IPS-NIHi7 (cell line): ENCODE measurements at regions not wholly inside any gene's neighbourhood (a gene's known extent, or its start where the extent isn't known, plus 50 kb on each side); places are given as distances from the start of the nearest gene placed in this dataset.

Experiments
- DNase-seq: peaks from one replicate; pipeline ENCODE4 v3.0.0; 2012; ENCODE audit warnings: mixed read lengths; ENCODE audit errors: extremely low spot score

DNA sequence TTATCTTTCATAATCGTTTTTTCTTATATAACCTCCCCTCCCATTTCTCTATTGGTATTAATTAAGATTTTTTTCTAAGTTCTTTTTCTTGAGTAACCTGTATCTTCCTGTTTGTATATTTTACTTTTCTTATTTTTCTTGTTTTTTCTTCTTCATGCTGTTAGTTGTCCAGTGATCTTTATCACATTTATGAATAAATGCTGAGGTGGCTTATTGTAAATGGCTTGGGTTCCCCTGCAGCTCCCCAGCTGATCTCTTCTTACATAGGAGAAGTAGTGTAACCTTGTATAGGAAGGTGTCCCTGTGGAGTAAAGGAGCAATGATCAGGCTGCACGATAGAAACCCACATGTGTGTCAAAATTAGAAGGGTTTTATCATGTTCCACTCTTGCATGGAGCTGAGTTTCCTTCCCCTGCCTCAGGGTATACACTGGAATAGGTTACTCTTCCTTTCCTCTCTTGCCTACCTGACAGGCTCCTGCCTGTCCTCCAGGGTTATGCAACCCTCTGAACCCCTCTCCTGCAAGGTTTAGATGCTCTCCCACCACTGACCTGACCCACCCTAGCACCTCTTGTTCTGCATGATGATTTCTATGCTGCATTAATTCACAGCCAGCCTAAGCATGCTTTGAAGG, 334.8 kb upstream of the RGS6 start:
- no peak for DNase-seq

DNA sequence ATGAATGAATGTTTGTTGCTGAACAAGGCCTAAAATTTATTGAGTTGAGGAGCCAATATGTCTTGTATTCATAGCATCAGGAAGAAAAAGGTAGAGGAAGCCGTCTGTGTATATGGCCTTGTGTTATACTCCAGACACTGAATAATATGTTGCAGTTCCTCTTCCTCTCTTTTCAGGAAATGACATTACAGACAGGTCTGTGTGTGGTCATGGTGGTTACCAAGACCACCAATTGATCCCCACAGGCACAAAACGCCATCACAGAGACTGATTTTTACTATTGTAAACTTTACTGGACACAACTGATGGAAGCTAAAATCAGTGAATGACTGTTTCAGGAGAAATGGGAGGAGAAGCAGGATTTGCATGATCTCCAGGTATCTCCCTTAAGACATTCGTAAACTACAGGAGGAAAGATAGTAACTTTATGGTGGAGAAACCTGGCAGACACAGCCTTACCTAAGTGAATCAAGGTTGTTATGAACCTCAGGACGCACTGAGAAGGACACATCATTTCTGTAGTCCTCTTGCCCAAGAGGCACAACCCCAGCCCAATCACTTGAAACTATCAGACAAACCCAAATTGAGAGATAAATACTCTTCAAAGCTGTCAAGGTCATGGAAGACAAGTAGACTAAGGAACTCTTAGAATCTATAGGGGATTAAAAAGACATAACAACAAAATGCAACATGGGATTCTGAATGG, 334.1 kb upstream of the RGS6 start:
- DNase-seq = no peak

DNA sequence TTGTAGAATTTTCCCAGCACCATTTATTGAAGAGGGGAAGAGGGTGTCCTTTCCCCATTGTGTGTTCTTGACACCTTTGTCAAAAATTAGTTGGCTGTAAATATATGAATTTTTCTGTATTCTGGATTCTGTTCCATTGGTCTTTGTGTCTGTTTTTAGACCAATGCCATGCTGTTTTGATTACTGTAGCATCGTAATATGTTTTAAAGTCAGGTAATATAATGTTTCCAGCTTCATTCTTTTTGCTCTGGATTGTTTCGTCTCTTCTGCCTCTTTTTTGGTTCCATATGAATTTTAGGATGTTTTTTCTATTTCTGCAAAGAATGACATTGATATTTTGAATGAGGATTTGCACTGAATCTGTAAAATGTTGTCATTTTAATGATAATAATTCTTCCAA, 331.9 kb upstream of the RGS6 start:
- no peak for DNase-seq

DNA sequence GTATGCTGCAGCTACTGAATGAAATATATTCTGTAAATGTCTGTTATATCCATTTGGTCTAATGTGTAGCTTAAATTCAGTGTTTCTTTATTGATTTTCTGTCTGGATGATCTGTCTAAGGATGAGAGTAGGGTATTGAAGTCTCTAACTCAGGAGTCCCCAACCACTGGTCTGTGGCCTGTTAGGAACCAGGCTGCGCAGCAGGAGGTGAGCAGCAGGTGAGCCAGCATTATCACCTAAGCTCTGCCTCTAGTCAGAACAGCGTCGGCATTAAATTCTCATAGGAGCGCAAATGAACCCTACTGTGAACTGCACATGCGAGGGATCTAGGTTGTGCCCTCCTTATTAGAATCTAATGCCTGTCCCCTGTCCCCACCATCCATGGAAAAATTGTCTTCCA, 329.7 kb upstream of the RGS6 start:
- DNase-seq = no peak

DNA sequence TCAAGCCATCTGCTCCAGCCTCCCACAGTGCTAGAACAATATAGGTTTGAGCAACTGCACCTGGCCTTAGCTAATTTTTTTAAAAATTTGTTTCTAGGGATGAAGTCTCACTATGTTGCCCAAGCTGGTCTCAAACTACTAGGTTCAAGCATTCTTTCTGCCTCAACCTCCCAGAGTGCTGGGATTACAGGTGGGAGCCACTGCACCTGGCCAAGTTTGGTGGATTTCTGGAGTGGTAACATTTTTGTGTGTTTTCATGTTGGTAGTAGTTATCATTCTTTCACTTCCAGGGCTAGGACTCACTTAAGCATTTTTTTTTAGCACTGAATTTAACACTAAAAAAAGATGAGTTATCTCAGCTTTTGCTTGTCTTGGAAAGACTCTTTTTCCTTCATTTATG, 328.0 kb upstream of the RGS6 start:
- no peak for DNase-seq

DNA sequence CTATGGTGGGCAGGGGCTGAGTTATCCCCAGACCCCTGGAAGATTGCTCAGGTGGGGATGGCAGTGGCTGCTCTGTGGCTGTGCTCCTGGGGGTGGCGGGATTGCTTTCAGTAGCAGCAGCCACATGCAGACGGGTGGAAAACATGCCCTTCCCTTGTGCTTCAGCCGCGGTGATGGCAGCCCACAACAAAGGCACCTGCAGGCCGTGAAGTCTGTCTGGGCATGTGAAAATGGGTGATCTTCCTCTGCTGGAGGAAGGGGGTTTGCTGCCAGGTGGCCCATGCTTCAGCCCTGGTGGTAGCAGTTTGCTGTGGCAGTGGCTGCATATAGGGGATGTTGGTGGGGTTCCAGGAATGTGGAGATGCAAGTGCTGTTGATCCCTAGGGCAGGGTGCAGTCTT, 326.2 kb upstream of the RGS6 start:
- DNase-seq = no peak

DNA sequence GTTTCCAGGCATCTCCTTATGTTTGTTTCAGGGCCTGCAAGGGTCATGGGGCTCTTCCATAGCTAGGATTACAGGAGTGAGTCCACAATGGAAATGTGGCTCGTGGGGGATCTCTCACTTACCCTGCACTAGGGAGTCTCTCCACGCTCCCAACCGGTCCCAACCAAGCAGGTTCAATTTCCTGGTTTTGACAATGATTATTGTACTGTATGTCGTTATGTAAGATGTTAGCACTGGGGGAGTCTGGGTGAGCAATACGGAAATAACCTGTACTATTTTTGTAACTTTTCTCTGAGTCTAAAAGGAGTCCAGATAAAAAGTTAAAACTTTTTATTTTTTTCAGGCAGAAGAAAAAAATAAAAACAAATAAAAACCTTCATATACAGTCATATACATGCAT, 325.7 kb upstream of the RGS6 start:
- no peak for DNase-seq

DNA sequence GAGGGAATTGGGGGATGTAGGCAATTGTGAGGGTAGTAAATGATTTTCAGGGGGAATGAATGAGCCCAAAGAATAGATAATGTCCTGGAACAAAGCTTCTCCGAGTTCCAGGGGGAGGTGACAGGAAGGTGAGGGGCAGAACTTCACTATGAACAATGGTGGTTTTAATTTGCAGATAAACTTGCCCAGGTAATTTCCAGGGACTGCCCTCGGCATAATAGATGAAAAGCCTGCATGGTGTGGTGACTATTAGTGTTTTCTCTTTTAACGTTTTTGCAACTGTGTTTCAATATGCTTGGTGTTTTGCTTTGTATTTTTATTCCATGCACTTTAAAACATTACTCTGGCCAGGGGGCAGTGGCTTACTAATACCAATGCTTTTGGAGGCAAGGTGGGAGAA, 325.2 kb upstream of the RGS6 start:
- no peak for DNase-seq

DNA sequence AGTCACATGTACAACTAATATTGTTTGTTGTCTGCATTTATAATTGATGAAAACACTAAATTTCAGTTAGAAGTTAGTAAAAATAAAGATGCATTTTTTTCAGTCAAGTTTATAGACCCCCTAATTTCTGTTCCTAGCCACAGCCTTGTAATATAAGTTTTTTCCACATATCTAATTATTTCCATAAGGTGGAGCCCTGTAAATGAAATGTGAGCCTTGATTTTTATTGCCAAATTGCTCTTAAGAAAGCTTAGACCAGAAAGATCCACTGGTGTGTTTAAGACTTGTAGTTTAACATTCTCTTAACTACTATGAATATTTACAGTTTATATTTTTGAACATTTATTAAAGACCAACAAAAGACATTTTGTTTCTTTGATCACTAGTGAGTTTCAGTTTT, 322.1 kb upstream of the RGS6 start:
- DNase-seq = no peak

DNA sequence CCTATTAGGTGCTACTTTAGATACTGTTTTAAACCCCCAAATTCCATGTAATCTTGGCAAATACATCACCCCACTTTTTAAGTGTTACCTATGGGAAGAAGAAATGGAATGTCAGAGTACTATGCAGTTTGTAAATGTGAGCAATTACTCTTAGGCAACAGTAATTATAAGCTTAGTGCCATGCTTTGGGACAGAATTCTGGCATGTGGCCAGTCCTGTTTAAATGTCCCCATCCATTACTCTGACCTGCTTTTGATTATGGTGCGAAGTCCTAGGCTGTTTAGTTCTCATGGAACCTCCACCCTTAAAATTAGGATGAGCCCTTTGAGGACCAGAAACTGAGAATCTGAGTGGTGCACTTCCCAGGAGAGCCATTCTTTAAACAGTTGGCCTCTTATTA, 321.4 kb upstream of the RGS6 start:
- DNase-seq = no peak

DNA sequence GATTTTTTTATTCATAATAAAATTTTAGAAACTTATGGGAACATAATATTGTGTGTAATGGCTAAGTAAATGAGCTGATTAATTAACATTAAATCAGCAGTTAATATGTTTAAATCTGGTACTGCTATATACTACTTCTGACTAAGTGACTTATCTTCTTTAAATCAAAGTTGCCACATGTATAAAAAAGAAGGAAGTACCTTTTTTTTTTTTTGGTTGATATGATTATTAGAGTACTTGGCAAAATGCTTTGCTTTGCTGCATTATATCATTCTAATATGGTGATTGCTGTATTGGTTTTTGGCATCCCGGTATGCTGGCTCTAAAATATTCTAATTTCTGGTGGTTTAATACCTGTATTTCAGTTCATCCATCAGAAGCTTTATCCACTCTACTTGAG, 319.1 kb upstream of the RGS6 start:
- no peak for DNase-seq

DNA sequence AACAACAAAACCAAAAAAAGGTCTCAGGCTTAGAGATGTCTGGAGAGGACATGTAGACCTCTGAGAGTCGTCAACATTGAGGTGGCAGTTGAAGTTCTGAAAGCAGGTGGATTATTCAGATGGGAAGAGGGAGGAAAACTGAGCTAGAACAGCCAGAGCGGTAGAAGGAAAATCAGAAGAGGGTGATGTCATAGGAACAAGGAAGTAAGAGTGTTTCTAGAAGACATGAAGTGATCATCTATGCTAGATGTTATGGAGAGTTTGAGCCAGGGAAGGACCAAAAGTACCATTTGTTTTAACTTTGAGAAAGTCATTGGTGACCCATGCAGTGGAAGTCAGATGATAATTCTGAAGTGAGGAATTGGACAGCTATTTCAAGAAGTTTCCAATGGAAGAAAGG, 316.2 kb upstream of the RGS6 start:
- DNase-seq = no peak

DNA sequence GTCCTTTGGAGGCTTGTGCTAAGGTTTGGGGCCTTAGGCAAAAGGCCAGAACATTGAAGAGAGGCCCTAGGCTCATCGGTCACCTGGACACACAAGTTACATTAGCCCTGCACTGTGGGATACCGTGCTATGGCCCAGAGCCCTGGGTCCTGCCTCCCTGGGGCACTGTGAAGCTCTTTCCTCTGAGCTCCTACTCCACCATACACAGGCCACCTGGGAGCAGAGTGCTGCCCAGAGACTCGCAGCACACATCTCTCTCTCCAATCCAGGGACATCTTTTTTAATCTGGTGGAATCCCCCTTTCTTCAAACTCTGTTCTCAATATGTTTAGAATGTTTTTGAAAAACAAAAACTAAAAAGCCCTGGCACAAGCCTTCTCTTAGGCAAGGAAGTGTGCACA, 314.2 kb upstream of the RGS6 start:
- DNase-seq = no peak

DNA sequence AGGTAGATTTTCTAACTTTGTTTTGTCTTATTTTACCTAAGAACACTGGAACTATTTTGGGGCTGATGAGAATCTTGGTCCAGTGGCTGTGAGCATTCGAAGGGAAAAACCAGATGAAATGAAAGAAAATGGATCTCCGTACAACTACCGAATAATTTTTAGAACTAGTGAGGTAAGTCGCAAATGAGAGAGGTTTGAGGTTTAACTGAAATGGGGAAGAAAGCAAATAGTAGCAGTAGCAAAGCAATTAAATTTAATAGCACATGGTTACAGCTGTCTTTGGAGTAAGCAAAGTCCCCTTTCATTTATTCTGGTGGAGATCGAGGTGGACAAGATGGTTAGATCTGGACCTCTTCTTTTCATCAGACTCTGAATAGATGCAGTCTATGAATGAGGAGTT, 313.5 kb upstream of the RGS6 start:
- DNase-seq = no peak

DNA sequence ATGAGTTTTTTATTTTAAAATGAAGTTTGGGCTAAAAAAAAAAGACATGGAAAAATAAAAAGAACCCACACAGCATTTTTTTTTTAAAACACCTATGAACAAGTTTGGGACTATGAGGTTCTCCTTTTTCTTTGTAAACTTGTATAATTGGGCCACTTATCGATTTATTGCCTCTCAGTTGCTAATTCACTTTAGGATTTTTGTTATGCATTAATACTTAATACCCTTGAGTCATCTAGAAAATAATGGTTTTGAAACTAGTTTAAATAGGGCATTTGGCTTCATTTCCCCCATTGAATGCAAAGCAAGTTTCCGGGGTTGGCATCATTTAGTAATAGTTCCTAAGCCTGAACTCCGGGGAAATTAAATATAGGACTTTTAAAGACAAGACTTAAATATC, 312.8 kb upstream of the RGS6 start:
- no peak for DNase-seq

DNA sequence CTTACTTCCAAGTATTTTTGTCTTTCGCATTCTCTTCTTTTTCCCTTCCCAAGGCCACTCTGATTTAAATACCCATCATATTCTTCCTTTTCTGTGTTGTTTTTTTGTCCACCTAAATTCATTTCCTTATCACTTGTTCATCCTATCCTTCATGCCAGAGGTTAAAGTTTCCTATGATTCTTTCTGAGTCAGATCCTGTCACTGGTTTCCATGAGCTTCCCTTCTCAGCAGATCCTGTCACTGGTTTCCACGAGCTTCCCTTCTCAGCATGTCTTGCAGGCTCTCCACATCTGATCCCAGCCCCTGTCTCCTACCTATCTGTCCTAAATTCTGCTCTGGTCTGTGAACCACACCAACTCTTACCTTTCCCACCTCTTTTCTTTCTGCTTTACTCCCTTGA, 311.8 kb upstream of the RGS6 start:
- DNase-seq = no peak

DNA sequence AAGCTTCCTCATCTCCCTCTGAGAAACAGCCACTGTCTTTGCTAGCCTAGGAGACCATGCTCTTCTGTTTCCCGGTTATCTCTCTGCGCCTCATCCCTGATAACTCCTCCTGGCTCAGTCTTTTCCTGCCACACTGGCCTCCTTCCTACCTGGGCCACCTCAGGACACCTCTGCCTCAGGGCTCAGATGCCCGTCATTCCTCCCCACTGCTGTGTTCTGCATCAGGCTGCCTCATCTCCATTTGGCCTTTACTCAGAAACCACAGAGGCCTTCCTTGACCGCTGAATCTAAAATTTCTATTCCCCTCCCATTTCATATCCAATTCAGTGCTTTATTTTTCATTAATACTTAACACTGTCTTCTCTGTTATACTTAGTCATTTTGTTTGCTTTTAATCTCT, 311.0 kb upstream of the RGS6 start:
- DNase-seq = peak; percentile 22

DNA sequence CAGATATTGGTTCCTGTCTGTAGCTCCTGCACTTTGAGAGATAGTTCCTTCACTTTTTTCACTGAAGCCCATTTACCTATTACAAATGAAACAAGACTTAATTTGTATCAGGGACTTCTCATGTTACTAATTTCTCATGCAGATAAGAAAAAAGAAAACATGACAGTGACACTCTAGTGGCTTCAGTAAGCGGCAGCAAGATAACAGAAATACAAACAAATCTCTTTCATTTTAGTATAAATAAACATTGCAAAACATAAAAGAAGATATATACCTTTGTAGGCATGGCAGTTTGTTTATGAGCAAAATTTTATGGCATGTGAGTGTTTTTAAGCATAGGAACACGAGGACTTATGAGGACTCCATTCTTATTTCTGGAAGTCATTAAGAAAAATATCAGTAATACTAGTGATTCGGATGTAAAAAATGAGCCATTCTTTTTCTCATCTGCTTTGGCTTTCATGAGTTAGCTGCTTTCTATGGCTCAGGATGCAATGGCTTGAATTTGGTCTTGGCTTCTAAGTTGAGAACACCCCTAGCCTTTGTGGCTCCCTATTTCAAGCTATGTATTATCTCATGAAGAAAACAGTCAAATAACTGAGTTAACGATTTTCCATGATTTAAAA, 310.1 kb upstream of the RGS6 start:
- no peak for DNase-seq

DNA sequence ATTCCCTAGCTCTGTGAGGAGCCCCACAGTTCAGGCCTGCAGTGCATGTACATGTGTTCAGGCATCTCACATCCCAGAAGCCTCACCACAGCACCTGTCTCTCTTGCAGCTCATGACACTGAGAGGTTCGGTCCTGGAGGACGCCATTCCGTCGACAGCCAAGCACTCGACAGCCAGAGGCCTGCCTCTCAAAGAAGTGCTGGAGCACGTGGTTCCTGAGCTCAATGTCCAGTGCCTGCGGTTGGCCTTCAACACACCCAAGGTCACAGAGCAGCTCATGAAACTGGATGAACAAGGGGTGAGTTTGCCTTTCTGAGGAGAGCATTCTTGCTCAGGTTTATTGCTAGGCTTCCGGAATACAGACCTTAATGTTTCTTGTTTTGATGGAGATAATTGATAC, 308.3 kb upstream of the RGS6 start:
- DNase-seq = no peak

DNA sequence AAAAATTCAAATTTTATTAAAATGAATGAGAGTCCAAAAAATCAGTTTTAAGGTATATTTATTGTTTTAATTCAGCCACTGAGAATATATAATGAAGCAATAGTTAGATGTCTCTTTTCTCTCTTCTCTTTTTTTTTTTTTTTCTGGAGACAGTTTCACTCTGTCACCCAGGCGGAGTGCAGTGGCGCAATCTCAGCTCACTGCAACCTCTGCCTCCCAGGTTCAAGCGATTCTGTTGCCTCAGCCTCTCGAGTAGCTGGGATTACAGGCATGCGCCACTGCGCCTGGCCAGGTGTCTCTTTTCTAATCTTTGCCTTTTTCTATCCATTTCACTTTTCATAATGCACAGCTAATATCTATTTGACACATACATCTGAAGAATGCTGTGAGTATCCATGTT, 307.1 kb upstream of the RGS6 start:
- no peak for DNase-seq

DNA sequence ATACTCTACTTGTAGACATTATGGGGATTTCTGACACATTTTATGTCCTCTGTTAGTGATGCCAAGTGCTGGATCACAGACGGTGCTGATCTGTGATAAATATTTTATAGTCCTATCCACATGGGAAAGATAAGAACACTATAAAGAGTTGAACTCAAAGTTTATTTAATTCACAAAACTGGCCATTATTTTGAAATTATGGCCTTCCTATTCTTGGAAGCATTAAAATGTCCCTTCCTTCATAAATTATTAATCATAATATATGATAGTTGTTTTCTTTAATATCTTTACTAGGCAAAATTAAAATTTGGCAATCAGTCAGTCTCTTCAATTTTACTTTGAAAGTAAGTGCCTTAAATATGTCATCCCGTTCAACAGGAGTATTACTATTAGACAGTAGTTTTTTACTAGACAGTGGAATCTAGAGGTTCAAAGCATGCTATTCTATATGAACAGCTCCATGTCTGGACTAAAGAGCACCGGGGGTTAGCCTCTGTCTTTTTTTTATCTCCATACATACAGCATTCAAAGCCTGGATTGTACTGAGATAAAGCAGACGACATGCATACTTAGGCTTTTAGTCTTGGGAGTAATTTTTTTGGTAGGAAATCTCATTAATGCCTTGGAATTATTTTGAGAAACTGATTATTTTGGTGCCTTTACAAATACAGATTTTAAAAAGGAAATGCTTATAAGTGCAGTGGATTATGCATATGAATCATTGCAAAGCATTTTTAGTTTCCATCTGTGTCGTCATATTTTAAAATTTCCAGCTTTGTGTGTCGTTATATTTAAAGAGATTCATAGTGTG, 306.1 kb upstream of the RGS6 start:
- DNase-seq = no peak

DNA sequence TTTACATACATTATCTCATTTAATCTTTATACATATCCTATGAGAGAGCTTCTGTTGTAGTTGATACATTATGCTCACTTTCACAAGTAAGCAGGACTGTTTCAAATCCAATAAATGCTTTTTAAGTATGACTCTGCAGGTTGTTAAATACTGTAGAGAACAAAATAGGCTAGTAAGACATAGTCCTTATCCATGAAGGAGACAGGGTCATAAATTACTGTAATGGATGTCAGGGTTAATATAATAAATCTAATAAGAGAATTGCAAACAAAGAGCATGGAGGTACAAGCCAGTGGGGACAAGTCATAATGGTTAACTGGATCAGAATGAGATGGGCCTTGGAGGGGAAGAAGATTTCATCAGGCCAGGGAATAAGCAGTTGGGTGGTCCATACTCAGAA, 303.8 kb upstream of the RGS6 start:
- DNase-seq = no peak

DNA sequence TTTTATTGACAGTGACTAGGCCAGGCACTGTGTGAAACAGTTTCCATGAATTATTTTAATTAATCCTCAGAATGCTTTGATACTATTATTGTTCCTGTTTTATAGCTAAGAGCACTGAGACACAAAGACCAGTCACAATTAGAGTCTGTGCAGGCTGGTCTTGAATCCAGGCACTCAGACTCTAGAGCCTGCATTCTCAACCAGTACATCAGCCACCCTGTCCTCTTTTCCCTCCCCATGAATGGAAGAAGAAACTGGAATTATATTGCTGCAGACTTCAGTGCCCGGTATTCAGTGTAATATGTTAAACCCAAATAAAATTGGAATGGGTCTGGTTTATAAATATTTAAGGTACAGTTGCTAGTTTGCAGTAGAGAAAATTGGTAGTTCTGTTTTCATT, 303.0 kb upstream of the RGS6 start:
- DNase-seq = no peak
